Lower leg skin (tissue), 3 donors: ENCODE measurements at regions not wholly inside any gene's neighbourhood (a gene's known extent, or its start where the extent isn't known, plus 50 kb on each side); places are given as distances from the start of the nearest gene placed in this dataset.

Experiments
- POLR2A ChIP-seq, 2 donors: fragments of 450-650 bp; IDR thresholded peaks; one replicate each; pipeline ENCODE4 v1.6.1; 2016 to 2017; ENCODE audit warnings: antibody characterized with exemption in 2 of 2, mild to moderate bottlenecking in 1 of 2, moderate library complexity in 1 of 2
- TF ChIP-seq, protein P1 (sequence below), 3 donors: fragments of 450-650 bp; IDR thresholded peaks; one replicate each; pipeline ENCODE4 v1.5.1; 2016; ENCODE audit warnings: antibody characterized with exemption in 3 of 3, mild to moderate bottlenecking in 3 of 3, moderate library complexity in 2 of 3

DNA sequence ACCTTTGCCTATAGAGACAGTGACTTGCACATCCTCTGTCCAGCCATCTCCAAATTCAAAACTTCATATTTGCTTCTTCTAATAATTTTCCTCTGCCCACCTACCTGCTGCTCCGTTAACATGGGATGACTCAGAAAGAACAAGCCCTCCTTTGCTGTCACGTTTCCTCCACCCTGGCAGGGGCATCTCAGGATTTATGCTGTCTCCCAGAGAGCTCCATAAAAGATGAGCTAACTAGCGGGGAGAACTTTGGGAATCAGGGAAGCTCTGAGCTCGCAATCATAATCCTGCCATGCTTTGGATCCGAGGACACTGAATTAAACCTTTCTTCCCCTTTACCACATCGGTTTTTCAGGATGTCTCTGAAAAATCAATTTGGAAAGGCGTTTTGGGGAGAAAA is 78.4 kb upstream of the FSTL4 start:
- TF ChIP-seq, protein P1, sequence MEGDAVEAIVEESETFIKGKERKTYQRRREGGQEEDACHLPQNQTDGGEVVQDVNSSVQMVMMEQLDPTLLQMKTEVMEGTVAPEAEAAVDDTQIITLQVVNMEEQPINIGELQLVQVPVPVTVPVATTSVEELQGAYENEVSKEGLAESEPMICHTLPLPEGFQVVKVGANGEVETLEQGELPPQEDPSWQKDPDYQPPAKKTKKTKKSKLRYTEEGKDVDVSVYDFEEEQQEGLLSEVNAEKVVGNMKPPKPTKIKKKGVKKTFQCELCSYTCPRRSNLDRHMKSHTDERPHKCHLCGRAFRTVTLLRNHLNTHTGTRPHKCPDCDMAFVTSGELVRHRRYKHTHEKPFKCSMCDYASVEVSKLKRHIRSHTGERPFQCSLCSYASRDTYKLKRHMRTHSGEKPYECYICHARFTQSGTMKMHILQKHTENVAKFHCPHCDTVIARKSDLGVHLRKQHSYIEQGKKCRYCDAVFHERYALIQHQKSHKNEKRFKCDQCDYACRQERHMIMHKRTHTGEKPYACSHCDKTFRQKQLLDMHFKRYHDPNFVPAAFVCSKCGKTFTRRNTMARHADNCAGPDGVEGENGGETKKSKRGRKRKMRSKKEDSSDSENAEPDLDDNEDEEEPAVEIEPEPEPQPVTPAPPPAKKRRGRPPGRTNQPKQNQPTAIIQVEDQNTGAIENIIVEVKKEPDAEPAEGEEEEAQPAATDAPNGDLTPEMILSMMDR (IDR thresholded peaks at IDR 0.05): no peak
- no peak for TF ChIP-seq POLR2A (IDR thresholded peaks at IDR 0.05)
